ENCODE measurements at regions not wholly inside any gene's neighbourhood (a gene's known extent, or its start where the extent isn't known, plus 50 kb on each side); places are given as distances from the start of the nearest gene placed in this dataset.

- intact Hi-C loops (cut with micrococcal nuclease), result no loop called here
- no TSS peak for BruUV-seq (replicated peaks)
- Mint-ChIP-seq H3K27ac (ENCODE audit: low read depth, unreplicated experiment) (no peak overlapping the region), H3K27me3 (ENCODE audit: insufficient read depth, unreplicated experiment) (no peaks in the 10 kb centered on the region), H3K4me3 (ENCODE audit: unreplicated experiment) (no peak overlapping the region), H3K36me3 (ENCODE audit: insufficient read depth, unreplicated experiment) (no peaks in the 10 kb centered on the region), H3K4me1 (ENCODE audit: insufficient read depth, unreplicated experiment) (no peaks in the 10 kb centered on the region), H3K9me3 (ENCODE audit: unreplicated experiment) (no peaks in the 10 kb centered on the region)
- no peak for DNase-seq (ENCODE audit: unreplicated experiment)
- ChIA-PET POLR2A (no interaction called here), CTCF (no interaction called here)
- no peak for TF ChIP-seq CTCF (IDR thresholded peaks at IDR 0.05; ENCODE audit: unreplicated experiment)
Measured at GRCh38 chr12:58648176-58648575, 272.1 kb downstream of the LRIG3 start.

GRCh38 chr12:58651850-58652249, 268.5 kb downstream of the LRIG3 start:
- BruUV-seq (replicated peaks), result no TSS peak
- no peaks in the 10 kb centered on the region for H3K27me3 Mint-ChIP-seq (ENCODE audit: insufficient read depth, unreplicated experiment)
- POLR2A ChIA-PET, result no interaction called here
- no peaks in the 10 kb centered on the region for H3K9me3 Mint-ChIP-seq (ENCODE audit: unreplicated experiment)
- no peak for DNase-seq (ENCODE audit: unreplicated experiment)
- H3K4me1 Mint-ChIP-seq (ENCODE audit: insufficient read depth, unreplicated experiment), result no peaks in the 10 kb centered on the region
- H3K36me3 Mint-ChIP-seq (ENCODE audit: insufficient read depth, unreplicated experiment), result no peaks in the 10 kb centered on the region
- H3K4me3 Mint-ChIP-seq (ENCODE audit: unreplicated experiment), result no peak overlapping the region
- intact Hi-C loops (cut with micrococcal nuclease), result no loop called here
- no peak for TF ChIP-seq CTCF (IDR thresholded peaks at IDR 0.05; ENCODE audit: unreplicated experiment)
- CTCF ChIA-PET, result no interaction called here
- H3K27ac Mint-ChIP-seq (ENCODE audit: low read depth, unreplicated experiment), result no peak overlapping the region

GRCh38 chr12:58654021-58654420, 266.3 kb downstream of the LRIG3 start:
- DNase-seq (ENCODE audit: unreplicated experiment), result no peak
- H3K4me3 Mint-ChIP-seq (ENCODE audit: unreplicated experiment), result no peak overlapping the region

GRCh38 chr12:58655375-58655774, 264.9 kb downstream of the LRIG3 start:
- Mint-ChIP-seq H3K36me3 (ENCODE audit: insufficient read depth, unreplicated experiment) (no peaks in the 10 kb centered on the region), H3K4me3 (ENCODE audit: unreplicated experiment) (no peak overlapping the region), H3K9me3 (ENCODE audit: unreplicated experiment) (no peaks in the 10 kb centered on the region), H3K4me1 (ENCODE audit: insufficient read depth, unreplicated experiment) (no peaks in the 10 kb centered on the region), H3K27me3 (ENCODE audit: insufficient read depth, unreplicated experiment) (no peaks in the 10 kb centered on the region), H3K27ac (ENCODE audit: low read depth, unreplicated experiment) (no peak overlapping the region)
- no peak for DNase-seq (ENCODE audit: unreplicated experiment)
- intact Hi-C loops (cut with micrococcal nuclease), result no loop called here
- no TSS peak for BruUV-seq (replicated peaks)
- POLR2A ChIA-PET, result interaction anchor here (0.7 kb wide), 1 partner anchor 13 kb away, joined by 4 read pairs; no protein-coding TSS in a partner anchor
- TF ChIP-seq CTCF (IDR thresholded peaks at IDR 0.05; ENCODE audit: unreplicated experiment), result no peak
- CTCF ChIA-PET, result interaction anchor here (0.6 to 1.2 kb wide), 2 partner anchors 12 to 688 kb away, joined by 3 to 5 read pairs; no protein-coding TSS in a partner anchor

More at GRCh38 chr12:58654021-58654420, 266.3 kb downstream of the LRIG3 start:
- no peaks in the 10 kb centered on the region for H3K36me3 Mint-ChIP-seq (ENCODE audit: insufficient read depth, unreplicated experiment)
- H3K4me1 Mint-ChIP-seq (ENCODE audit: insufficient read depth, unreplicated experiment), result no peaks in the 10 kb centered on the region
- no TSS peak for BruUV-seq (replicated peaks)
- no peaks in the 10 kb centered on the region for H3K9me3 Mint-ChIP-seq (ENCODE audit: unreplicated experiment)
- H3K27ac Mint-ChIP-seq (ENCODE audit: low read depth, unreplicated experiment), result no peak overlapping the region
- ChIA-PET POLR2A (interaction anchor here (0.8 kb wide), 1 partner anchor 143 kb away, joined by 3 read pairs; no protein-coding TSS in a partner anchor), CTCF (interaction anchor here (0.6 kb wide), 1 partner anchor 226 kb away, joined by 3 read pairs; no protein-coding TSS in a partner anchor)
- TF ChIP-seq CTCF (IDR thresholded peaks at IDR 0.05; ENCODE audit: unreplicated experiment), result no peak
- no peaks in the 10 kb centered on the region for H3K27me3 Mint-ChIP-seq (ENCODE audit: insufficient read depth, unreplicated experiment)
- intact Hi-C loops (cut with micrococcal nuclease), result no loop called here

Measured in MCF 10A (cell line).